PC-9 (cell line): ENCODE measurements at regions not wholly inside any gene's neighbourhood (a gene's known extent, or its start where the extent isn't known, plus 50 kb on each side); places are given as distances from the start of the nearest gene placed in this dataset.

Experiments
- BruUV-seq: library from RNA; stranded (reverse); fragments of 400-500 nt; replicated peaks from 2 replicates; lab custom pipeline; 2021; lab: Mats Ljungman, UMichigan
- CTCF ChIA-PET: fragments of 300-600 bp; sonication (Branson Sonifier 250); formaldehyde crosslinking; loops from one replicate; lab custom pipeline; 2022; ENCODE audit warnings: antibody characterized with exemption; lab: Charles Lee
- POLR2A ChIA-PET: fragments of 300-600 bp; sonication (Branson Sonifier 250); formaldehyde crosslinking; loops from one replicate; lab custom pipeline; 2022; ENCODE audit warnings: antibody characterized with exemption; ENCODE audit not compliant: unreplicated experiment; lab: Charles Lee
- DNase-seq, 2 experiments: peaks; one replicate each; pipeline versions ENCODE4 v3.0.0 to v3.0.0-alpha.2; 2015 to 2022; ENCODE audit warnings: mixed read lengths in 1 of 2
- H2AFZ ChIP-seq: fragments of 200-600 bp; sonication (generic); 2 replicates; pipeline ENCODE4 v1.8.1; 2017; ENCODE audit warnings: antibody characterized with exemption
- H3F3A ChIP-seq: fragments of 200-600 bp; sonication (generic); 2 replicates; pipeline ENCODE4 v1.8.1; 2017; ENCODE audit warnings: antibody characterized with exemption, mild to moderate bottlenecking, low read depth; ENCODE audit not compliant: insufficient read depth
- H3K27ac ChIP-seq: fragments of 200-600 bp; sonication (generic); 2 replicates; pipeline ENCODE4 v1.6.1; 2016; ENCODE audit warnings: mixed run types
- H3K27me3 ChIP-seq: fragments of 200-600 bp; sonication (generic); 2 replicates; pipeline ENCODE4 v1.6.1; 2016; ENCODE audit warnings: low read depth, mixed run types; ENCODE audit not compliant: insufficient read depth
- H3K36me3 ChIP-seq: fragments of 200-600 bp; sonication (generic); 2 replicates; pipeline ENCODE4 v1.6.1; 2016; ENCODE audit warnings: low read depth, mixed run types
- H3K4me1 ChIP-seq: fragments of 200-600 bp; sonication (generic); replicated peaks from 2 replicates; pipeline ENCODE4 v1.6.1; 2016; ENCODE audit warnings: mixed run types; ENCODE audit not compliant: insufficient read depth
- H3K4me2 ChIP-seq: fragments of 200-600 bp; sonication (generic); 2 replicates; pipeline ENCODE4 v1.6.1; 2017; ENCODE audit warnings: mixed run types
- H3K4me3 ChIP-seq: fragments of 200-600 bp; sonication (generic); 2 replicates; pipeline ENCODE4 v1.6.1; 2016; ENCODE audit warnings: mixed run types
- H3K79me2 ChIP-seq: fragments of 200-600 bp; sonication (generic); 2 replicates; pipeline ENCODE4 v1.6.1; 2017; ENCODE audit warnings: low read depth, mixed run types
- H3K9me2 ChIP-seq: fragments of 200-600 bp; sonication (generic); 2 replicates; pipeline ENCODE4 v1.8.1; 2017; ENCODE audit warnings: mild to moderate bottlenecking; ENCODE audit not compliant: insufficient read depth
- H3K9me3 ChIP-seq: fragments of 200-600 bp; sonication (generic); 2 replicates; pipeline ENCODE4 v1.8.1; 2016; ENCODE audit warnings: low read depth; ENCODE audit not compliant: insufficient read depth
- H4K20me1 ChIP-seq: fragments of 200-600 bp; sonication (generic); 2 replicates; pipeline ENCODE4 v1.8.1; 2017; ENCODE audit not compliant: insufficient read depth
- EZH2 ChIP-seq: fragments of 200-600 bp; sonication (generic); IDR thresholded peaks from 2 replicates; pipeline ENCODE4 v1.8.0; 2017; ENCODE audit warnings: antibody characterized with exemption, low read depth
- intact Hi-C: fragments of 100-400 bp; cut with micrococcal nuclease; formaldehyde crosslinking; loops from one replicate; pipeline ENCODE4 v1.10.0; 2022; ENCODE audit not compliant: unreplicated experiment
- TF ChIP-seq, protein P1 (sequence below): fragments of 200-600 bp; sonication (generic); conservative IDR thresholded peaks from 2 replicates; pipeline ENCODE4 v1.6.1; 2017; ENCODE audit warnings: mixed run types, antibody characterized with exemption, mild to moderate bottlenecking, moderate library complexity

GRCh38 chr14:99116741-99117295, 155.2 kb downstream of the BCL11B start:
- ChIA-PET CTCF (no interaction called here), POLR2A (no interaction called here)
- H3F3A ChIP-seq, result no peaks in the 10 kb centered on the region
- no peak for DNase-seq
- H3K9me2 ChIP-seq, result no peaks in the 10 kb centered on the region
- no peaks in the 10 kb centered on the region for H3K36me3 ChIP-seq
- H3K4me1 ChIP-seq, result no peaks in the 10 kb centered on the region
- H3K4me3 ChIP-seq, result no peak overlapping the region
- no peaks in the 10 kb centered on the region for H4K20me1 ChIP-seq
- no peak overlapping the region for H3K27ac ChIP-seq
- no peak overlapping the region for H3K4me2 ChIP-seq
- TF ChIP-seq EZH2, result no peak
- TF ChIP-seq, protein P1, sequence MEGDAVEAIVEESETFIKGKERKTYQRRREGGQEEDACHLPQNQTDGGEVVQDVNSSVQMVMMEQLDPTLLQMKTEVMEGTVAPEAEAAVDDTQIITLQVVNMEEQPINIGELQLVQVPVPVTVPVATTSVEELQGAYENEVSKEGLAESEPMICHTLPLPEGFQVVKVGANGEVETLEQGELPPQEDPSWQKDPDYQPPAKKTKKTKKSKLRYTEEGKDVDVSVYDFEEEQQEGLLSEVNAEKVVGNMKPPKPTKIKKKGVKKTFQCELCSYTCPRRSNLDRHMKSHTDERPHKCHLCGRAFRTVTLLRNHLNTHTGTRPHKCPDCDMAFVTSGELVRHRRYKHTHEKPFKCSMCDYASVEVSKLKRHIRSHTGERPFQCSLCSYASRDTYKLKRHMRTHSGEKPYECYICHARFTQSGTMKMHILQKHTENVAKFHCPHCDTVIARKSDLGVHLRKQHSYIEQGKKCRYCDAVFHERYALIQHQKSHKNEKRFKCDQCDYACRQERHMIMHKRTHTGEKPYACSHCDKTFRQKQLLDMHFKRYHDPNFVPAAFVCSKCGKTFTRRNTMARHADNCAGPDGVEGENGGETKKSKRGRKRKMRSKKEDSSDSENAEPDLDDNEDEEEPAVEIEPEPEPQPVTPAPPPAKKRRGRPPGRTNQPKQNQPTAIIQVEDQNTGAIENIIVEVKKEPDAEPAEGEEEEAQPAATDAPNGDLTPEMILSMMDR, result no peak
- no peak overlapping the region for H2AFZ ChIP-seq
- intact Hi-C loops, result no loop called here
- H3K9me3 ChIP-seq, result no peaks in the 10 kb centered on the region
- H3K79me2 ChIP-seq, result no peaks in the 10 kb centered on the region
- no TSS peak for BruUV-seq
- H3K27me3 ChIP-seq, result peaks cover 26% of the 10 kb centered on the region; the same call in 1 of the 2 replicates

DNA sequence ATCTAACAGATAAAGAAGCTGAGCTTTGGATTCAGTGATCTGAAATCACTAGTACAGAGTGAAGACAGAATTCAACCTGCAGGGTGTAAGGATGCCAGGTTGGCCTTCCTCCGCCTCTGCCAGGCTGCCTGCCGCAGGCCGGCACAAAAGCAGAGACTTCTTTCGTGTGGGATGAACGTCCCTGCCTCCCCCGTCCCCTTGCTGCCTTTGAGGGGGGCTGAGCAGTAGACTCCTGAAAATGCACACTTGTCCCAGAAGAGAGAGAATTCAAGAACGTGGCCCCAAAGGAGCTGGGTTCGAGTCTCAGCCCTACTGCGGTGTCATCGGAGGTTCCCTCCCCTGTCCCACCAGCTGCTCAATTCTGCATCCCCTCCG, 154.3 kb downstream of the BCL11B start:
- H3K4me3 ChIP-seq, result no peak overlapping the region
- CTCF ChIA-PET, result no interaction called here
- H4K20me1 ChIP-seq, result no peaks in the 10 kb centered on the region
- TF ChIP-seq, protein P1, result no peak
- TF ChIP-seq EZH2, result no peak
- no peaks in the 10 kb centered on the region for H3K36me3 ChIP-seq
- H3K79me2 ChIP-seq, result no peaks in the 10 kb centered on the region
- no TSS peak for BruUV-seq
- no peak overlapping the region for H2AFZ ChIP-seq
- intact Hi-C loops, result no loop called here
- H3K27ac ChIP-seq, result no peak overlapping the region
- H3K4me2 ChIP-seq, result no peak overlapping the region
- H3K27me3 ChIP-seq, result peaks cover 32% of the 10 kb centered on the region; the same call in 1 of the 2 replicates
- H3F3A ChIP-seq, result no peaks in the 10 kb centered on the region
- no peak for DNase-seq
- POLR2A ChIA-PET, result no interaction called here
- H3K9me2 ChIP-seq, result no peaks in the 10 kb centered on the region
- H3K9me3 ChIP-seq, result no peaks in the 10 kb centered on the region
- H3K4me1 ChIP-seq, result no peaks in the 10 kb centered on the region

DNA sequence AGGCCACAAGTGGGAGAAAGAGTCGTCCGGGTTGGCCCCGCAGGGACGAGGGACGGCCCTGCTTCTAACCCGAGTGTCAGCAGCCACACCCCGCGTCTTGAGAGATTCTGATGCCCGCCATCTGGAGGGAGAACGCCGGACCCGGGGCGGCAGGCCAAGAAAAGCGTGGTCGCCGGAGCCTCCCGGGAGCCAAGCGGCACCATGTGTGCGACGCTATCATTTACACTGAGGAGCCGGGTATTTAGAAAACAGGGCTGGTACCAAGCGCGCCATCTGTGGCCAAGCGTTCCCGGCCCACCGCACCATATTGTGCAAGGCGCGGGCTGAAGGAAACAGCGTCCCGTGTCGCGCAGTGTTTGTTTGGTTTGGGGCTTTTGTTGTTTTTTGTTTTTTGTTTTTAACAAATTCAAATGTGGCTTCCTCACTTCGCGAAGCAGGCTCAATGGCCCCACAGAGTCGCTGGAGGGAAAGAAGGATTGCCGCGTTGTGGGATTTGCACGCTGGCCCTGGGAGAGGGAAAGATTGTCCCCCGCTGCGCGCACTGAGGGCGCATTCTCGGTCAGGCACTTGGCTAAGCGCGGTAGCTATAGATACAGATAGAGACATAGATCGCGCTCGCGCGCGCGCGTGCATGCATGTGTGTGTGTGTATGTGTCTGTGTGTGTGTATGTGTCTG, 153.8 kb downstream of the BCL11B start:
- H3K4me3 ChIP-seq, result no peak overlapping the region
- peaks cover 33% of the 10 kb centered on the region; the same call in 1 of the 2 replicates for H3K27me3 ChIP-seq
- H2AFZ ChIP-seq, result no peak overlapping the region
- no peaks in the 10 kb centered on the region for H3K4me1 ChIP-seq
- no peaks in the 10 kb centered on the region for H3K9me3 ChIP-seq
- H3K9me2 ChIP-seq, result no peaks in the 10 kb centered on the region
- POLR2A ChIA-PET, result no interaction called here
- TF ChIP-seq, protein P1, result no peak
- no peak for TF ChIP-seq EZH2
- H4K20me1 ChIP-seq, result no peaks in the 10 kb centered on the region
- H3K27ac ChIP-seq, result no peak overlapping the region
- no peaks in the 10 kb centered on the region for H3K36me3 ChIP-seq
- CTCF ChIA-PET, result no interaction called here
- intact Hi-C loops, result no loop called here
- no TSS peak for BruUV-seq
- no peak overlapping the region for H3K4me2 ChIP-seq
- H3K79me2 ChIP-seq, result no peaks in the 10 kb centered on the region
- DNase-seq, result no peak
- H3F3A ChIP-seq, result no peaks in the 10 kb centered on the region
